HL-60 (cell line): ENCODE measurements at regions not wholly inside any gene's neighbourhood (a gene's known extent, or its start where the extent isn't known, plus 50 kb on each side); places are given as distances from the start of the nearest gene placed in this dataset.

Experiments
- DNase-seq, 2 experiments: peaks; one replicate each; pipeline ENCODE4 v3.0.0-alpha.2; 2010 to 2020; ENCODE audit warnings: low read depth in 1 of 2, low spot score in 1 of 2
- H3K27ac ChIP-seq: fragments of 250-450 bp; sonication (Bioruptor Pico); replicated peaks from 2 replicates; pipeline ENCODE4 v1.5.1; 2020; ENCODE audit warnings: mild to moderate bottlenecking, moderate library complexity
- H3K27me3 ChIP-seq: fragments of 250-450 bp; sonication (Bioruptor Pico); 2 replicates; pipeline ENCODE4 v1.5.1; 2021; ENCODE audit warnings: mild to moderate bottlenecking, moderate library complexity; ENCODE audit not compliant: insufficient read depth, poor library complexity, severe bottlenecking
- H3K4me3 ChIP-seq: replicated peaks from 2 replicates; pipeline ENCODE4 v1.5.1; 2011; ENCODE audit warnings: mild to moderate bottlenecking, control low read depth, low read length; ENCODE audit not compliant: insufficient read depth
- GABPA ChIP-seq: IDR thresholded peaks from 2 replicates; pipeline ENCODE4 v1.6.1; 2012; ENCODE audit warnings: low read depth
- POLR2AphosphoS5 ChIP-seq: IDR thresholded peaks from 2 replicates; pipeline ENCODE4 v1.6.1; 2012; ENCODE audit warnings: low read depth
- SPI1 ChIP-seq: IDR thresholded peaks from 2 replicates; pipeline ENCODE4 v1.6.1; 2012; ENCODE audit warnings: low read depth, mild to moderate bottlenecking, borderline replicate concordance
- TF ChIP-seq, protein P1 (sequence below): IDR thresholded peaks from one replicate; pipeline ENCODE4 v1.5.1; 2011; ENCODE audit warnings: low read length, control low read depth, inconsistent platforms; ENCODE audit not compliant: insufficient read depth
- TF ChIP-seq, protein P2 (sequence below): IDR thresholded peaks from 2 replicates; pipeline ENCODE4 v1.6.1; 2012; ENCODE audit warnings: low read depth; ENCODE audit not compliant: insufficient replicate concordance

GRCh38 chr2:121059651-121060649 lies 225.1 kb downstream of the TFCP2L1 start:
- no peak overlapping the region for H3K4me3 ChIP-seq
- no peak for TF ChIP-seq GABPA
- no peak for TF ChIP-seq POLR2AphosphoS5
- TF ChIP-seq, protein P1, sequence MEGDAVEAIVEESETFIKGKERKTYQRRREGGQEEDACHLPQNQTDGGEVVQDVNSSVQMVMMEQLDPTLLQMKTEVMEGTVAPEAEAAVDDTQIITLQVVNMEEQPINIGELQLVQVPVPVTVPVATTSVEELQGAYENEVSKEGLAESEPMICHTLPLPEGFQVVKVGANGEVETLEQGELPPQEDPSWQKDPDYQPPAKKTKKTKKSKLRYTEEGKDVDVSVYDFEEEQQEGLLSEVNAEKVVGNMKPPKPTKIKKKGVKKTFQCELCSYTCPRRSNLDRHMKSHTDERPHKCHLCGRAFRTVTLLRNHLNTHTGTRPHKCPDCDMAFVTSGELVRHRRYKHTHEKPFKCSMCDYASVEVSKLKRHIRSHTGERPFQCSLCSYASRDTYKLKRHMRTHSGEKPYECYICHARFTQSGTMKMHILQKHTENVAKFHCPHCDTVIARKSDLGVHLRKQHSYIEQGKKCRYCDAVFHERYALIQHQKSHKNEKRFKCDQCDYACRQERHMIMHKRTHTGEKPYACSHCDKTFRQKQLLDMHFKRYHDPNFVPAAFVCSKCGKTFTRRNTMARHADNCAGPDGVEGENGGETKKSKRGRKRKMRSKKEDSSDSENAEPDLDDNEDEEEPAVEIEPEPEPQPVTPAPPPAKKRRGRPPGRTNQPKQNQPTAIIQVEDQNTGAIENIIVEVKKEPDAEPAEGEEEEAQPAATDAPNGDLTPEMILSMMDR = no peak
- TF ChIP-seq, protein P2, sequence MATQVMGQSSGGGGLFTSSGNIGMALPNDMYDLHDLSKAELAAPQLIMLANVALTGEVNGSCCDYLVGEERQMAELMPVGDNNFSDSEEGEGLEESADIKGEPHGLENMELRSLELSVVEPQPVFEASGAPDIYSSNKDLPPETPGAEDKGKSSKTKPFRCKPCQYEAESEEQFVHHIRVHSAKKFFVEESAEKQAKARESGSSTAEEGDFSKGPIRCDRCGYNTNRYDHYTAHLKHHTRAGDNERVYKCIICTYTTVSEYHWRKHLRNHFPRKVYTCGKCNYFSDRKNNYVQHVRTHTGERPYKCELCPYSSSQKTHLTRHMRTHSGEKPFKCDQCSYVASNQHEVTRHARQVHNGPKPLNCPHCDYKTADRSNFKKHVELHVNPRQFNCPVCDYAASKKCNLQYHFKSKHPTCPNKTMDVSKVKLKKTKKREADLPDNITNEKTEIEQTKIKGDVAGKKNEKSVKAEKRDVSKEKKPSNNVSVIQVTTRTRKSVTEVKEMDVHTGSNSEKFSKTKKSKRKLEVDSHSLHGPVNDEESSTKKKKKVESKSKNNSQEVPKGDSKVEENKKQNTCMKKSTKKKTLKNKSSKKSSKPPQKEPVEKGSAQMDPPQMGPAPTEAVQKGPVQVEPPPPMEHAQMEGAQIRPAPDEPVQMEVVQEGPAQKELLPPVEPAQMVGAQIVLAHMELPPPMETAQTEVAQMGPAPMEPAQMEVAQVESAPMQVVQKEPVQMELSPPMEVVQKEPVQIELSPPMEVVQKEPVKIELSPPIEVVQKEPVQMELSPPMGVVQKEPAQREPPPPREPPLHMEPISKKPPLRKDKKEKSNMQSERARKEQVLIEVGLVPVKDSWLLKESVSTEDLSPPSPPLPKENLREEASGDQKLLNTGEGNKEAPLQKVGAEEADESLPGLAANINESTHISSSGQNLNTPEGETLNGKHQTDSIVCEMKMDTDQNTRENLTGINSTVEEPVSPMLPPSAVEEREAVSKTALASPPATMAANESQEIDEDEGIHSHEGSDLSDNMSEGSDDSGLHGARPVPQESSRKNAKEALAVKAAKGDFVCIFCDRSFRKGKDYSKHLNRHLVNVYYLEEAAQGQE = no peak
- TF ChIP-seq SPI1 = no peak
- peaks cover 4% of the 10 kb centered on the region for H3K27me3 ChIP-seq
- no peak overlapping the region for H3K27ac ChIP-seq
- no peak for DNase-seq

DNA sequence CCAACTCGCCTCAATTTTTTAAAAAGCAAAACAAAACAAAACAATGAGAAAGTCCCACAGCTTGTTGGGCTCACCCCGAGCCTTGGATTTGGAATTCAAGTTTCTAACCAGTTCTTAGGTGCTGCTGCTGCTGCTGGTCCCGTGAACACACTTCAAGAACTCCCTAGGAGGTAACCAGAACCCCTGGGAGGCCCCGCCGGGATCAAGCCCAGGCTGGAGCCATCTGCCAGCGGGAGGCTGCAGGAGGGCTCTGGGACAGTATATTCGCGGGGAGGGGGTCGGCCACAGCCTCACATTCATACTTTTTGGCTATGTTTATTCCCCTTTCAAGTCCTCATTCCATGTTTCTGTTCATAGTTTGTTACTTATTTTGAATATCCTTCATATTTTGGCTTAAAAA lies 223.4 kb downstream of the TFCP2L1 start:
- H3K27ac ChIP-seq = no peak overlapping the region
- no peak for DNase-seq
- TF ChIP-seq POLR2AphosphoS5 (no peak), SPI1 (no peak), GABPA (no peak)
- TF ChIP-seq, protein P2 = no peak
- TF ChIP-seq, protein P1 = no peak
- H3K27me3 ChIP-seq = peaks cover 5% of the 10 kb centered on the region
- no peak overlapping the region for H3K4me3 ChIP-seq

DNA sequence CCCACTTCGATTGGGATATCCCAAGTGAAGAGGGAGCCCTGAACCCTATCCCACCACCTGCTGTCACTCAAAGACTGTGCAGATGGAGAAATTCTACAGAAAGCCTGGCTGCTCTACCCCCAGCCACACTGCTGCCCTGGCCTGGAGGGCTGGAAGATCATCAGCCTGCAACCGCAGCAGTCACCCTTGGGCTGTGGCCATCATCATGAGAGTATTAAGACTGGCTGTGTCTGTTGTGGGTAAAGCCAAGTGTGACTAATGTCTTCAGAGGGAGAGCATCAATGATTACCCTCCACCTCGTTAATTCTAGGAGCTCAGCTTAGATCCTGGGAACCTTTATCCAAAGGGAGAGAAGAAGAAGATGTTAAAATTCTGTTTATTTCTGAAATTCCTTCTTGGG lies 221.5 kb downstream of the TFCP2L1 start:
- TF ChIP-seq, protein P1 = no peak
- no peak for TF ChIP-seq POLR2AphosphoS5
- TF ChIP-seq SPI1 = no peak
- TF ChIP-seq GABPA = no peak
- TF ChIP-seq, protein P2 = no peak
- H3K27me3 ChIP-seq = peaks cover 5% of the 10 kb centered on the region
- no peak overlapping the region for H3K27ac ChIP-seq
- H3K4me3 ChIP-seq = no peak overlapping the region
- DNase-seq = no peak
